Calu3 (cell line): ENCODE measurements at regions not wholly inside any gene's neighbourhood (a gene's known extent, or its start where the extent isn't known, plus 50 kb on each side); places are given as distances from the start of the nearest gene placed in this dataset.
A peak's percentile ranks its signal among the peaks of the same experiment; 100 is the strongest.

Source experiments
- BruUV-seq: library from RNA; stranded (reverse); fragments of 400-500 nt; replicated peaks from 2 replicates; lab custom pipeline; 2021; lab: Mats Ljungman, UMichigan
- CTCF ChIA-PET: fragments of 300-600 bp; sonication (Branson Sonifier 250); formaldehyde crosslinking; loops from one replicate; lab custom pipeline; 2022; ENCODE audit warnings: antibody characterized with exemption; lab: Charles Lee
- DNase-seq: peaks from one replicate; pipeline ENCODE4 v3.0.0; 2022
- H3K27ac Mint-ChIP-seq: one replicate; pipeline ENCODE4 v1.8.0; 2022; ENCODE audit warnings: mixed read lengths; ENCODE audit not compliant: unreplicated experiment
- H3K27me3 Mint-ChIP-seq: one replicate; pipeline ENCODE4 v1.8.0; 2022; ENCODE audit warnings: mixed read lengths; ENCODE audit not compliant: unreplicated experiment
- H3K36me3 Mint-ChIP-seq: one replicate; pipeline ENCODE4 v1.8.0; 2022; ENCODE audit warnings: mild to moderate bottlenecking, moderate library complexity, mixed read lengths; ENCODE audit not compliant: insufficient read depth, unreplicated experiment
- H3K4me1 Mint-ChIP-seq: one replicate; pipeline ENCODE4 v1.8.0; 2022; ENCODE audit warnings: mild to moderate bottlenecking, low read depth, mixed read lengths; ENCODE audit not compliant: unreplicated experiment
- H3K4me3 Mint-ChIP-seq: one replicate; pipeline ENCODE4 v1.8.0; 2022; ENCODE audit warnings: mild to moderate bottlenecking, low read depth, moderate library complexity, mixed read lengths; ENCODE audit not compliant: unreplicated experiment
- H3K9me3 Mint-ChIP-seq: one replicate; pipeline ENCODE4 v1.8.0; 2022; ENCODE audit warnings: low read depth, mixed read lengths; ENCODE audit not compliant: unreplicated experiment
- intact Hi-C: fragments of 100-400 bp; cut with micrococcal nuclease; formaldehyde crosslinking; loops from one replicate; pipeline ENCODE4 v1.10.0; 2022; ENCODE audit not compliant: unreplicated experiment
- TF ChIP-seq, protein P1 (sequence below): fragments of 200-600 bp; IDR thresholded peaks from one replicate; pipeline ENCODE4 v1.8.0; 2022; ENCODE audit warnings: antibody characterized with exemption; ENCODE audit not compliant: unreplicated experiment

DNA sequence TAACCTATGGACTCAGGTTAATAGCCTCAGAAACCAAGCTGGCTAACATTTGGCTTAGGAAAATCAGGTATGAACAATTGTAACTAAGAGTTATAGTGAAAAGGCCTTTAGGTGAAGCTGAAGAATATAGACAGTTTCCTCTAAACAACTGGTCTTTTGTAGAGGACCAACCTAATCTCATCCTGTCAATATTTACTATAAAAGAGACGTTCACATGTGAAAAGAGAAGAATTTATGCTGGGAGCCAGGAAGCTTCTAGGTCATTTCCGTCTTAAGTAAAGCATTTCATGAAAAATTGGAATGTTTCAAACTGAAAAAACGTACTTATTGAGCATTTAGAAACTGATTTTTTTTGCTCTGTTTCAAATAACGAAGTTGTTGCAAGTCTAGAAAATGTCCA lies 764.3 kb upstream of the GOLIM4 start:
- Mint-ChIP-seq H3K9me3 (peaks cover 4% of the 10 kb centered on the region), H3K36me3 (no peaks in the 10 kb centered on the region), H3K27ac (peak overlapping the region; percentile 76), H3K4me1 (peaks cover 65% of the 10 kb centered on the region), H3K27me3 (no peaks in the 10 kb centered on the region), H3K4me3 (no peak overlapping the region)
- no TSS peak for BruUV-seq
- intact Hi-C loops: loop anchor here (10.0 kb wide), 1 partner anchor 525 kb away; no protein-coding TSS in a partner anchor
- TF ChIP-seq, protein P1, sequence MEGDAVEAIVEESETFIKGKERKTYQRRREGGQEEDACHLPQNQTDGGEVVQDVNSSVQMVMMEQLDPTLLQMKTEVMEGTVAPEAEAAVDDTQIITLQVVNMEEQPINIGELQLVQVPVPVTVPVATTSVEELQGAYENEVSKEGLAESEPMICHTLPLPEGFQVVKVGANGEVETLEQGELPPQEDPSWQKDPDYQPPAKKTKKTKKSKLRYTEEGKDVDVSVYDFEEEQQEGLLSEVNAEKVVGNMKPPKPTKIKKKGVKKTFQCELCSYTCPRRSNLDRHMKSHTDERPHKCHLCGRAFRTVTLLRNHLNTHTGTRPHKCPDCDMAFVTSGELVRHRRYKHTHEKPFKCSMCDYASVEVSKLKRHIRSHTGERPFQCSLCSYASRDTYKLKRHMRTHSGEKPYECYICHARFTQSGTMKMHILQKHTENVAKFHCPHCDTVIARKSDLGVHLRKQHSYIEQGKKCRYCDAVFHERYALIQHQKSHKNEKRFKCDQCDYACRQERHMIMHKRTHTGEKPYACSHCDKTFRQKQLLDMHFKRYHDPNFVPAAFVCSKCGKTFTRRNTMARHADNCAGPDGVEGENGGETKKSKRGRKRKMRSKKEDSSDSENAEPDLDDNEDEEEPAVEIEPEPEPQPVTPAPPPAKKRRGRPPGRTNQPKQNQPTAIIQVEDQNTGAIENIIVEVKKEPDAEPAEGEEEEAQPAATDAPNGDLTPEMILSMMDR: no peak
- DNase-seq: no peak
- CTCF ChIA-PET: no interaction called here

DNA sequence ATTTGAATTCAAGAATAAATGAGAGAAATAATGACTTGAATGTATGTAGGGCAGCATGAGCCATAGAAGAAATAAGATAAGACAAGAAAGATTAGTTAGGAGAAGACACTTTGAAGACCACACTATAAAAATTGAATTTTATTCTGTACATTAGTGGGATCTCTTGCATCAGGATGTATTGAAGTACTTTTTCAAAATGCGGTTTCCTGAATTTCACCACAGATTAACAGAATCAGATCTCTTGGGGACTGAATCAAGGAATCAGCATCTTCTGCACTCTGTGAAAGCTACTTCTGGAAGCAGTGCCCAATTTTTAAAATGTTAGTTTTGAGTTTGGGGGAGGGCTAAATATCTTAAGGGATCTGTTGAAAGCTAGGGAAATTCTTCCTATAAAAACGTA lies 763.9 kb upstream of the GOLIM4 start:
- no peak for DNase-seq
- CTCF ChIA-PET: no interaction called here
- Mint-ChIP-seq H3K4me1 (peaks cover 61% of the 10 kb centered on the region), H3K27ac (peak overlapping the region; percentile 76), H3K36me3 (no peaks in the 10 kb centered on the region), H3K27me3 (no peaks in the 10 kb centered on the region), H3K9me3 (peaks cover 4% of the 10 kb centered on the region), H3K4me3 (no peak overlapping the region)
- intact Hi-C loops: no loop called here
- TF ChIP-seq, protein P1: no peak
- BruUV-seq: no TSS peak

DNA sequence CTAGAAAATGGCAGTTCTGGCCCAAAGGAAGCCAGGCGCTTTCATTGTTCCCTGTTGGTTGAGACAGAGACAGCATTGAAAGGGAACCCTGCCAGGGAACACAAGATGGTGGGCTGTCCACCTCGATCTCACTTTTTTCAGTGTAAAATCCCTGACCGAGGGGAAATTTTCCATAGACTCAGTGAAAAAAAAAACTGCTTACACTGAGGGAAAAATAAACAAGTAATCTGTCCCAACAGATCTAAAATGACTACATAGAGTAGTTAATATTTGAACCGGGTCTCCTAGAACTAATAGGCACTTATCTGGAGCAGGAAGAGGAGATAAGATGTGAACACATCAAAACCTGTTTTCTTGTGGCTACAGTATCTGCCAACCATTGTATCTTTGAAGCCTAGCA lies 763.4 kb upstream of the GOLIM4 start:
- peaks cover 57% of the 10 kb centered on the region for H3K4me1 Mint-ChIP-seq
- no peaks in the 10 kb centered on the region for H3K27me3 Mint-ChIP-seq
- CTCF ChIA-PET: no interaction called here
- H3K27ac Mint-ChIP-seq: peak overlapping the region; percentile 76
- BruUV-seq: no TSS peak
- DNase-seq: no peak
- H3K9me3 Mint-ChIP-seq: peaks cover 6% of the 10 kb centered on the region
- no peaks in the 10 kb centered on the region for H3K36me3 Mint-ChIP-seq
- TF ChIP-seq, protein P1: no peak
- no peak overlapping the region for H3K4me3 Mint-ChIP-seq
- intact Hi-C loops: no loop called here

DNA sequence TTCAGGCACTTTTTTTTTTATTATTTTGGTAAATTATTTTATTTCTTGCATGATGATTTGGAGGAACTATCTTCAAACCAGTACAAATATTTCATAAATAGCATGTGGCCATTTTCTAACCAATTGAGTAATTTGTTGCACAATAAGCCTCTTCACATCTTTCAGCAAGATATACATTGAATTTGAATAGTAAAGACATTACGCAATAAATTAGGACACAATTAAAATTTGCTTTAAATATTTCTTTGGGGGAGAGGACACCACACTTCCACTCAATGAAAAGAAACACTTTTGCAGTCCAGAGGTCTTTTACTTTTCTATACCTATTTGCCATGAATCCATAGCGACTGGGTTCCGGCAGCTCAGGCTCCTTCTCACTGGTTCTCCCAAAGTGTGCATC lies 762.6 kb upstream of the GOLIM4 start:
- Mint-ChIP-seq H3K27me3 (no peaks in the 10 kb centered on the region), H3K27ac (peak overlapping the region; percentile 76), H3K9me3 (peaks cover 8% of the 10 kb centered on the region), H3K36me3 (no peaks in the 10 kb centered on the region), H3K4me1 (peaks cover 49% of the 10 kb centered on the region), H3K4me3 (no peak overlapping the region)
- DNase-seq: no peak
- TF ChIP-seq, protein P1: no peak
- BruUV-seq: no TSS peak
- intact Hi-C loops: no loop called here
- CTCF ChIA-PET: no interaction called here
